ENCODE measurements at regions not wholly inside any gene's neighbourhood (a gene's known extent, or its start where the extent isn't known, plus 50 kb on each side); places are given as distances from the start of the nearest gene placed in this dataset.
A peak's percentile ranks its signal among the peaks of the same experiment; 100 is the strongest.

GRCh38 chr12:60335745-60336144, 739.9 kb downstream of the SLC16A7 start:
- DNase-seq: peak in 1 of 3 donors; percentile 38

DNA sequence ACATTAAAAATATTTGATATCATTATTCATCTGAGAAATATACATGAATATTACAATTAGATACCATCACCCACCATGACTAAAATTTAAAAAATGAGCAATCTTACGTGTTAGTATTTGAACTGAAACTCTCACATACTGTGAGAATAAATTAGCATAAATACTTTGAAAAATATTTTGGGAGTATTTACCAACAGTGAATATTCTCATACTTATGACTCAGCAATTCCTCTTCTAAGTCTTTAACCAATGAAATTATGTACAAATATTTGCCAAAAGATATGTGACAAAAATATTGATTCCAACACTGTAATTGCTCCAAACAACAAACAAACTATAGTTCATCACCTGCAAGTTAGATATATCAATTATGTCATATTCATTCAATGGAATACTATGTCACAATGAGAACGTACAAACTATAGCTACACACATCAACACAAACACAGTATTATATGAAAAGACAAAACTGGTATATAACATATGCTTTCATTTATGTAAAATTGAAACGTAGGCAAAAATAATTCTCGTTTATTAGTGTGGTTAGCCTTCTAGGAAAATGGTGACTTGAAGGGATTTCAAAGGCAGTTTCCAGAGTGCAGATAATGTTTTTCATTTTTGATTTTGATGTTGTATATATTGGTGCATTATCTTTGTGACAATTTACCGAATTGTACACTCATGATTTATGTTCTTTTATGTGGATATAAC, 742.2 kb downstream of the SLC16A7 start:
- no peak for DNase-seq

DNA sequence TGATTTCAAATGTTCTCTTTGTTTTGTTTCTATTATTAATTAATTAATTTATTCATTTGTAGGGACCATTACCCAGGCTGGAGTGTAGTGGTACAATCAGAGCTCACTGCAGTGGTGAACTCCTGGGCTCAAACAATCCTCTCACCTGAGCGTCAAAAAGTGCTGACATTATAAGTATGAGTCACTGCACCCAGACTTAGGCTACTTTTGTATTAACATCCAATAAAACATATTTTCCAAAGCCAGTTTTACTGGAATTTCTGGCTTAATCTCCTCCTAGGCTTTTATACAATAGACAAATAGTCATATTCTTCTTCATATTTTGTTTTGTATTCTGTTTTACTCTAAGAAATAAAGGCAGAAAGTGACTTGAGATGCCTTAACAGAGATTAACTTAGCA, 749.6 kb downstream of the SLC16A7 start:
- DNase-seq: no peak

- DNase-seq: peak in 1 of 3 donors; percentile 5
Measured at GRCh38 chr12:60349232-60349978, 753.6 kb downstream of the SLC16A7 start.

- DNase-seq: no peak
Measured at GRCh38 chr12:60387356-60387755, 791.5 kb downstream of the SLC16A7 start.

DNA sequence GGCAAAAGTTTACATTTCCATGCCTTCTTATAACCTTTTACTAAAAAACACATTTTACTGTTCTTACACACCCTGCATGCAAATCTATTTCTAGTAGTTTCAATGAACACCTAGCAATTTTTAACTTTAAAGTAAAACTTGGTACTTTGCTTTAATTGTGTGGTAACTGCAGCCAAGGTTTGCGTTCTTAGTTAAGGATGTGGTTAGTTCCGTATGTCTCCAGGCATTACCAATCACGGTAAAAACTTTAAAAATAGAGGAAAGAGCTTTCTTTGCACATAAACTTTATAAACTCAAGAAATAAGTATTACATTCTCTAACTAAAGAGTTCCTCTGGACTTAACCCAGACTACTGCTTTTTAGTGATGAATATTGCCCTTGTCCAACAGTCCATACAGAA, 795.2 kb downstream of the SLC16A7 start:
- no peak for DNase-seq

GRCh38 chr12:60391791-60392190, 796.0 kb downstream of the SLC16A7 start:
- DNase-seq: no peak

DNA sequence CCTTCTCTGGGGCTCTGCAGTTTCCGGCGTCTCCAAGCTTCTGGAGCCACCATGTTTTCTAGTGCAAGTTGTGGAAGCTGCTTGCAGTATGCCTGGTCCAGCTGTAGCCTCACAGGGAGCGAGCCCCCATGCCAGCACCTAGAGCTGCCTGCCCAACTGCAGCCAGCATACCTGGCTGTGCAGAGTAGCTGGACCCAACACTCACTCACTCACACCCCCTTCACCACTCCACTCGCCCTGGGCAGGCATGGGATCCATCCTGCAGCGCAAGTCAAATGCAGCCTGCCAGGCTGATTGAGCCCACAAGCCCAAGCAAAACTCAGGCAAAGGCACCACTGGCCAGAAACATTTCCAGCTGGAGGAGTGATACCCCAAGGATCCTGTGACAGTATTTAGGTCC, 797.3 kb downstream of the SLC16A7 start:
- no peak for DNase-seq

GRCh38 chr12:60394665-60395064, 798.8 kb downstream of the SLC16A7 start:
- DNase-seq: peak in 1 of 3 donors; percentile 79

DNA sequence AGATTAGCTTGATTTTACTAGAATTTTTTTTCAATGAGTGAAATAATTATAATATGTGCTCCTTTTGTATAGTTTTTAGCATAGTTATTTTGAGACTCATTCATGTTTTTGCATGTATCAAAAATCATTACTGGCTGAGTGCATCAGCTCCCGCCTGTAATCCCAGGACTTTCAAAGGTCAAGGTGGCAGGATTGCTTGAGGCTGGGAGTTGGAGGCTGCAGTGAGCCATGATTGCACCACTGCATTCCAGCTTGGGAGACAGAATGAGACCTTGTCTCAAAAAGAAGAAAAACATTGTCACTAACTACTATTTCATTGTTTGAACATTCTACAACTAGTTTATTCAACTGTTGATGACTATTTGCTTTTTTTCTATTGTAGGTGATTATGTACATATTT, 802.7 kb downstream of the SLC16A7 start:
- DNase-seq: no peak

DNA sequence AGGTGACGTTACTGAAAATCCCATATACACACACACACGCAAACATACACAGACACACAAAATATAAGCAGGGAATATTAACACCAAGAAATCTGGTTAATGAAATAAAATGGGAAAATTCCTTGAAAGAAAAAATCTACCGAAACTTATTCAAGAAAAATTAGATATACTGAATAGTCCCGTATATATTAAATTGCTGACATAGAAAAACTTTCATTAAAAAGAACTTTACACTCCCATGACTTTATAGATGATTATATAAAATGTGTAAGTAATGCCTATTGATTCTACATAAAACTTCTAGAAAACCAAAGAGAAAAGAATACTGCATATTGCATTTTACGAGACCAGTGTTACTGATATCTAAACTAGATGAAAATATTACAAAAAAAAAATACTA, 803.2 kb downstream of the SLC16A7 start:
- no peak for DNase-seq

- DNase-seq: no peak
Measured at GRCh38 chr12:60402996-60403395, 807.2 kb downstream of the SLC16A7 start.

DNA sequence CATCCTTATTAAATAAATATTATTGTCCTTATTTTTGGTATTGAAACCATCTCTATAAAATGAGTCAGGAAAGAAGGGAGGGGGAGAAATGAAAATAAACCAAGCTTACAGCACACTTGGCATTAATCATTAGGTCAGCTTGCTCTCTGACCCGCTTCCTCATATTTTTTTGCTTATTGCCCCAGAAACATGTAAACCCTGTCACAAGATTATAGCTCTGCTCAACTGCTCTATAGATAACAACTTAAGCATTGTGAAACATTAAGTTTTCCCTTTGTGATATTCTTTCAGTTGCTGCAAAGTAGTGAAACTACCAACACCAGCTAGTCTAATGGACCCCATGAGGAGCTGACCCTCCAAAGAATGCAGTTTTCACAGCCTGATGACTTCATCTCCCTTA, 819.5 kb downstream of the SLC16A7 start:
- DNase-seq: no peak

- no peak for DNase-seq
Measured at GRCh38 chr12:60419986-60420385, 824.2 kb downstream of the SLC16A7 start.

DNA sequence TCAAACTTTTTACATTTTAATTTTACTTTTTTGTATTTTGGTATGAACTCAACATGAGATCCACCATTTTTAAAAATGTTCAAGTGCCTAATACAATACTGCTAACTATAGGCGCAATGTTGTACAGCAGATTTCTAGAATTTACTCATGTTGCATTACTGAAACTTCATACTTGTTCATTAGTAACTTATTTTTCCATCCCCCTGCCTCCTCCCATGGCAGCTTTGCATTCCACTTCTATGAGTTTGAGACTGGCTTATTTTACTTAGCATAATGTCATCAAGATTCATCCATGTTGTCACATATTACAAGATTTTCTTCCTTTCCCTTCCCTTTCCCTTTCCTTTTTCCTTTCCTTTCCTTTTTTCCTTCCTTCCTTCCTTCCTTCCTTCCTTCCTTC, 825.9 kb downstream of the SLC16A7 start:
- peak in 1 of 3 donors; percentile 7 for DNase-seq

- DNase-seq: no peak
Measured at GRCh38 chr12:60437297-60437696, 841.5 kb downstream of the SLC16A7 start.

DNA sequence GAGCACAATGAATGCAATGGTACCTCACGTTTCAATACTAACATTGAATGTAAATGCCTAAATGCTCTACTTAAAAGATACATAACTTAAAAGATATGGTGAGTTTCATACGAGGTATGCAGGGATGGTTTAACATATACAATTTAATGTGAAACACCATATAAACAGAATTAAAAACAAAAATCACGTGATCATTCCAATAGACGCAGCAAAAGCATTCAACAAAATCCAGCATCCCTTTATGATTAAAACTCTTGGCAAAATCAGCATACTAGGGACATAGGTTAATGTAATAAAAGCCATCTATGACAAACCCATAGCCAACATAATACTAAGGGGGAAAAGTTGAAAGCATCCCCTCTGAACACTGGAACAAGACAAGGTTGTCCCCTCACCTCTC, 845.7 kb downstream of the SLC16A7 start:
- no peak for DNase-seq

GRCh38 chr12:60451457-60451856, 855.6 kb downstream of the SLC16A7 start:
- no peak for DNase-seq

GRCh38 chr12:60465060-60465459, 869.2 kb downstream of the SLC16A7 start:
- no peak for DNase-seq

- DNase-seq: peak in 1 of 3 donors; percentile 2
Measured at GRCh38 chr12:60468546-60468945, 872.7 kb downstream of the SLC16A7 start.

DNA sequence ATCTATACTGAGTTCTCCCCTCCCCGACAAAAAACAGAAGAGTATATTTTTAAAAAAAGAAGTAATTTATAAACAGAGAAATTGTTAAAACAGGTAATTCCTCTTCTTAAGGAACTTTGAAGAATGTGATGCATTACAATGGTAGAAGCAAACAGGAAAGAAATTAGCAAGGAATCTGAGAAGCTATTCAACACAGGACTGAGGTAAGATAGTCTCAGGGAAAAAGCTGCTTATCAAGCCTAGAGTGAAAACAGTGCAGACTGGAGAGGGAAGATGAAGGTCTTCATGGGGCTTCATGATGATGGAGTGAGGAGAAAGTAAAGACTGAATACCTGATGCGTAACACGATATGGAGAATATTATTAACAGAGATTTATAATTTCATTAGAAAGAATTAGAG, 880.0 kb downstream of the SLC16A7 start:
- DNase-seq: no peak

DNA sequence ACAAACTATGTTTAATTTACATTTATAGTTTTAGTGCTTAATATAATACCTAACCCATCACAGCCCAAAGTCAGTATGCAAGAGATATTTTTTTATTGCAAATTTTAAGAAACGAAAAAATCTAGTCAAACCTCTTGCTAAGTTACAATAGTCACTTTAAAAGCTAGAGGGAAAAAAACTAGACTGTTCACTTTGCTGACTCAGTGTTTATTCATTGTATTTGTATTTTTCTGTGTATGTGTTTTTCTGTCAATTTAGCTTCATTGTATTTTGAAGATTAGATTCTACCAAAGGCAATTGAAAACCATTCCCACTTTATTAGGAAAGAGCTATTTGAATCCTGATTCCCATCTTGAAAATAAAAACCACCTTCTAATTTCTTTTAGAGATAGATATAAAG, 891.5 kb downstream of the SLC16A7 start:
- DNase-seq: no peak

GRCh38 chr12:60489071-60489470, 893.2 kb downstream of the SLC16A7 start:
- DNase-seq: peak in 1 of 3 donors; percentile 3

GRCh38 chr12:60494244-60494643, 898.4 kb downstream of the SLC16A7 start:
- peak; percentile 21 to 46 (median 33) for DNase-seq
